ENCODE measurements at regions not wholly inside any gene's neighbourhood (a gene's known extent, or its start where the extent isn't known, plus 50 kb on each side); places are given as distances from the start of the nearest gene placed in this dataset.

DNA sequence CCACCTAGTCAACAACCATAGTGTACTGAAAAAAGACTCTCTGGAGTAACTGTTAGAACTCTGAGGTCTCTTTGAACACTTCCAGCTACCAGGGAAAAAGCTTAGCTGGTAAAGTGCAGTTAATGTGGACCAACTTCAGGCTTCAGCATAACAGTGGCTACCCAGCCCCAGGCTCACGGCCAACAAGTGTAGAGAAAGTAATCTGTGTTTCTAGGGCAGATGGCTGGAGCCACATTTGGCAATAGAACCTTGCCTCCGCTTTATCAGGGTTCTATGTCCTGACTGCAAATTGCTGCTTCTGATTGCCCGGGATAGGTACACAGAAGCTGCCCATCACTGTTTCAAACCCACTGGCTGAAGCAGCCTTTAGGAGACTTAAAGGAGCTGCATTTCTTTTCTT, 76.0 kb upstream of the SIMC1 start:
- no peak overlapping the region for H3K4me3 ChIP-seq (ENCODE audit: low read depth in 2 of 2, low read length in 1 of 2)
- no peaks in the 10 kb centered on the region for H3K36me3 ChIP-seq (replicated peaks in 1 of 2; ENCODE audit: control insufficient read depth in 1 of 2, insufficient read depth in 2 of 2, low read length in 1 of 2)
- no peaks in the 10 kb centered on the region for H4K20me1 ChIP-seq (ENCODE audit: insufficient read depth)
- H3K79me2 ChIP-seq (ENCODE audit: insufficient read depth), result no peaks in the 10 kb centered on the region
- ChIA-PET CTCF (interaction anchor here (1.5 kb wide), 1 partner anchor 8 kb away, joined by 5 read pairs; no protein-coding TSS in a partner anchor), POLR2A (no interaction called here)
- DNase-seq, result no peak
- H3K9me3 ChIP-seq, result no peaks in the 10 kb centered on the region
- no peaks in the 10 kb centered on the region for H3K9me2 ChIP-seq
- no peak overlapping the region for H2AFZ ChIP-seq (ENCODE audit: low read depth)
- H3K4me2 ChIP-seq, result no peak overlapping the region
- WGBS (ENCODE audit: low lambda C conversion rate), result 75% methylated on average over 3 of the region's 3 CpGs
- no peak overlapping the region for H3K27ac ChIP-seq (ENCODE audit: low read depth in 2 of 2, low read length in 1 of 2)
- no peaks in the 10 kb centered on the region for H3F3A ChIP-seq (replicated peaks; ENCODE audit: insufficient read depth)
- H3K9ac ChIP-seq, result no peak overlapping the region
- H3K4me1 ChIP-seq (ENCODE audit: control insufficient read depth in 1 of 2, insufficient read depth in 2 of 2, low read depth in 1 of 2, low read length in 1 of 2), result peaks cover 3% of the 10 kb centered on the region in 2 experiments; a peak in 1 of 4 replicates
- TF ChIP-seq NFIC (IDR thresholded peaks at IDR 0.05; ENCODE audit: borderline replicate concordance), result no peak
- no peak for TF ChIP-seq JUND (IDR thresholded peaks at IDR 0.05)
- no peak for TF ChIP-seq EZH2phosphoT487 (IDR thresholded peaks at IDR 0.05; ENCODE audit: borderline replicate concordance, low read depth)
- no peak for TF ChIP-seq POLR2AphosphoS5 (IDR thresholded peaks at IDR 0.05; ENCODE audit: low read depth, low read length)
- TF ChIP-seq, protein P1, sequence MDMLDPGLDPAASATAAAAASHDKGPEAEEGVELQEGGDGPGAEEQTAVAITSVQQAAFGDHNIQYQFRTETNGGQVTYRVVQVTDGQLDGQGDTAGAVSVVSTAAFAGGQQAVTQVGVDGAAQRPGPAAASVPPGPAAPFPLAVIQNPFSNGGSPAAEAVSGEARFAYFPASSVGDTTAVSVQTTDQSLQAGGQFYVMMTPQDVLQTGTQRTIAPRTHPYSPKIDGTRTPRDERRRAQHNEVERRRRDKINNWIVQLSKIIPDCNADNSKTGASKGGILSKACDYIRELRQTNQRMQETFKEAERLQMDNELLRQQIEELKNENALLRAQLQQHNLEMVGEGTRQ (IDR thresholded peaks at IDR 0.05; ENCODE audit: borderline replicate concordance, low read depth, low read length), result no peak
- TF ChIP-seq MEF2A (IDR thresholded peaks at IDR 0.05; ENCODE audit: borderline replicate concordance, low read depth), result no peak
- TF ChIP-seq RAD21 (IDR thresholded peaks at IDR 0.05; ENCODE audit: low read length), result no peak
- TF ChIP-seq YY1 (IDR thresholded peaks at IDR 0.05; ENCODE audit: low read depth), result no peak
- TF ChIP-seq, protein P2, sequence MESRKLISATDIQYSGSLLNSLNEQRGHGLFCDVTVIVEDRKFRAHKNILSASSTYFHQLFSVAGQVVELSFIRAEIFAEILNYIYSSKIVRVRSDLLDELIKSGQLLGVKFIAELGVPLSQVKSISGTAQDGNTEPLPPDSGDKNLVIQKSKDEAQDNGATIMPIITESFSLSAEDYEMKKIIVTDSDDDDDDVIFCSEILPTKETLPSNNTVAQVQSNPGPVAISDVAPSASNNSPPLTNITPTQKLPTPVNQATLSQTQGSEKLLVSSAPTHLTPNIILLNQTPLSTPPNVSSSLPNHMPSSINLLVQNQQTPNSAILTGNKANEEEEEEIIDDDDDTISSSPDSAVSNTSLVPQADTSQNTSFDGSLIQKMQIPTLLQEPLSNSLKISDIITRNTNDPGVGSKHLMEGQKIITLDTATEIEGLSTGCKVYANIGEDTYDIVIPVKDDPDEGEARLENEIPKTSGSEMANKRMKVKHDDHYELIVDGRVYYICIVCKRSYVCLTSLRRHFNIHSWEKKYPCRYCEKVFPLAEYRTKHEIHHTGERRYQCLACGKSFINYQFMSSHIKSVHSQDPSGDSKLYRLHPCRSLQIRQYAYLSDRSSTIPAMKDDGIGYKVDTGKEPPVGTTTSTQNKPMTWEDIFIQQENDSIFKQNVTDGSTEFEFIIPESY (IDR thresholded peaks at IDR 0.05; ENCODE audit: borderline replicate concordance, low read depth), result no peak
- TF ChIP-seq FOXM1 (IDR thresholded peaks at IDR 0.05; ENCODE audit: low read depth), result no peak
- no peak for TF ChIP-seq SIN3A (IDR thresholded peaks at IDR 0.05; ENCODE audit: borderline replicate concordance, low read depth, low read length)
- TF ChIP-seq RXRA (IDR thresholded peaks at IDR 0.05; ENCODE audit: borderline replicate concordance, low read depth), result no peak
- no peak for TF ChIP-seq RCOR1 (IDR thresholded peaks at IDR 0.05; ENCODE audit: low read length)
- no peak for TF ChIP-seq SMC3 (IDR thresholded peaks at IDR 0.05; ENCODE audit: low read depth, low read length)
- no peaks in the 10 kb centered on the region for H3K27me3 ChIP-seq (ENCODE audit: insufficient read depth)

DNA sequence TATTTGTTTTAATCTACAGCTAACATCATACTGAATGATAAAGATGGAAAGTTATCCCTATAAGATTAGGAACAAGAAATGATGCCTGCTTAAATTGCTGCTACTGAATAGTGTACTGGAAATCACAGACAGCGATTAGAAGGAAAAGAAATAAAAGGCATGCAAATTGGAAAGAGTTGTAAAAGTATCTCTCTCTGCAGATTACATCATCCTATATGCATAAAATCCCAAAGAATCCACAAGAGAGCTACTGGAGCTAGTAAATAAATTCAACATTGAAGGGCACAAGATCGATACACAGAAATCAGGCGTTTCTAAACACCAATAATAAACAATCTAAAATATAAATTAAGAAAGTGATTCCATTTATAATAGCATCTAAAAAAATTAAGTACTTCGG, 75.3 kb upstream of the SIMC1 start:
- H4K20me1 ChIP-seq (ENCODE audit: insufficient read depth), result no peaks in the 10 kb centered on the region
- H3K9me3 ChIP-seq, result no peaks in the 10 kb centered on the region
- H3K36me3 ChIP-seq (replicated peaks in 1 of 2; ENCODE audit: control insufficient read depth in 1 of 2, insufficient read depth in 2 of 2, low read length in 1 of 2), result no peaks in the 10 kb centered on the region
- TF ChIP-seq POLR2AphosphoS5 (IDR thresholded peaks at IDR 0.05; ENCODE audit: low read depth, low read length) (no peak), TAF1 (IDR thresholded peaks at IDR 0.05; ENCODE audit: borderline replicate concordance, low read depth, low read length) (no peak), MXI1 (IDR thresholded peaks at IDR 0.05; ENCODE audit: low read depth, low read length) (no peak), NFIC (IDR thresholded peaks at IDR 0.05; ENCODE audit: borderline replicate concordance) (no peak), RCOR1 (IDR thresholded peaks at IDR 0.05; ENCODE audit: low read length) (no peak), SMC3 (IDR thresholded peaks at IDR 0.05; ENCODE audit: low read depth, low read length) (no peak), TEAD4 (IDR thresholded peaks at IDR 0.05; ENCODE audit: borderline replicate concordance, insufficient read depth) (no peak), RFX5 (IDR thresholded peaks at IDR 0.05; ENCODE audit: low read length) (no peak)
- TF ChIP-seq, protein P3, sequence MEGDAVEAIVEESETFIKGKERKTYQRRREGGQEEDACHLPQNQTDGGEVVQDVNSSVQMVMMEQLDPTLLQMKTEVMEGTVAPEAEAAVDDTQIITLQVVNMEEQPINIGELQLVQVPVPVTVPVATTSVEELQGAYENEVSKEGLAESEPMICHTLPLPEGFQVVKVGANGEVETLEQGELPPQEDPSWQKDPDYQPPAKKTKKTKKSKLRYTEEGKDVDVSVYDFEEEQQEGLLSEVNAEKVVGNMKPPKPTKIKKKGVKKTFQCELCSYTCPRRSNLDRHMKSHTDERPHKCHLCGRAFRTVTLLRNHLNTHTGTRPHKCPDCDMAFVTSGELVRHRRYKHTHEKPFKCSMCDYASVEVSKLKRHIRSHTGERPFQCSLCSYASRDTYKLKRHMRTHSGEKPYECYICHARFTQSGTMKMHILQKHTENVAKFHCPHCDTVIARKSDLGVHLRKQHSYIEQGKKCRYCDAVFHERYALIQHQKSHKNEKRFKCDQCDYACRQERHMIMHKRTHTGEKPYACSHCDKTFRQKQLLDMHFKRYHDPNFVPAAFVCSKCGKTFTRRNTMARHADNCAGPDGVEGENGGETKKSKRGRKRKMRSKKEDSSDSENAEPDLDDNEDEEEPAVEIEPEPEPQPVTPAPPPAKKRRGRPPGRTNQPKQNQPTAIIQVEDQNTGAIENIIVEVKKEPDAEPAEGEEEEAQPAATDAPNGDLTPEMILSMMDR (IDR thresholded peaks at IDR 0.05), result no peak
- TF ChIP-seq, protein P2 (IDR thresholded peaks at IDR 0.05; ENCODE audit: borderline replicate concordance, low read depth), result no peak
- TF ChIP-seq, protein P4, sequence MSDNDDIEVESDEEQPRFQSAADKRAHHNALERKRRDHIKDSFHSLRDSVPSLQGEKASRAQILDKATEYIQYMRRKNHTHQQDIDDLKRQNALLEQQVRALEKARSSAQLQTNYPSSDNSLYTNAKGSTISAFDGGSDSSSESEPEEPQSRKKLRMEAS (IDR thresholded peaks at IDR 0.05; ENCODE audit: low read depth), result no peak
- ChIA-PET POLR2A (no interaction called here), CTCF (interaction anchor here (0.5 to 1.5 kb wide), 3 partner anchors 9 to 873 kb away, joined by 3 to 6 read pairs (median 5); no protein-coding TSS in a partner anchor)
- H3K4me1 ChIP-seq (ENCODE audit: control insufficient read depth in 1 of 2, insufficient read depth in 2 of 2, low read depth in 1 of 2, low read length in 1 of 2), result peaks cover 3% of the 10 kb centered on the region in 2 experiments; a peak in 1 of 4 replicates
- no peak overlapping the region for H3K4me2 ChIP-seq
- H3K79me2 ChIP-seq (ENCODE audit: insufficient read depth), result no peaks in the 10 kb centered on the region
- no peaks in the 10 kb centered on the region for H3F3A ChIP-seq (replicated peaks; ENCODE audit: insufficient read depth)
- 64% methylated on average over 4 of the region's 4 CpGs for WGBS (ENCODE audit: low lambda C conversion rate)
- no peak overlapping the region for H3K27ac ChIP-seq (ENCODE audit: low read depth in 2 of 2, low read length in 1 of 2)
- no peak overlapping the region for H3K4me3 ChIP-seq (ENCODE audit: low read depth in 2 of 2, low read length in 1 of 2)
- H3K9ac ChIP-seq, result no peak overlapping the region
- no peak overlapping the region for H2AFZ ChIP-seq (ENCODE audit: low read depth)
- H3K9me2 ChIP-seq, result no peaks in the 10 kb centered on the region
- DNase-seq, result no peak
- H3K27me3 ChIP-seq (ENCODE audit: insufficient read depth), result no peaks in the 10 kb centered on the region
